ENCODE measurements at regions not wholly inside any gene's neighbourhood (a gene's known extent, or its start where the extent isn't known, plus 50 kb on each side); places are given as distances from the start of the nearest gene placed in this dataset.

- Histone ChIP-seq H3K9me3 (no peaks in the 10 kb centered on the region), H3K27me3 (no peaks in the 10 kb centered on the region), H3K36me3 (replicated peaks in 1 of 2; ENCODE audit: insufficient read depth in 1 of 2, low read depth in 2 of 2) (no peaks in the 10 kb centered on the region), H3K4me1 (no peaks in the 10 kb centered on the region), H3K4me3 (no peak overlapping the region), H3K27ac (no peak overlapping the region)
- DNase-seq: no peak
- 70 to 79% methylated on average over 6 to 8 of the region's 8 CpGs for WGBS, 2 donors
- TF ChIP-seq, protein P1, sequence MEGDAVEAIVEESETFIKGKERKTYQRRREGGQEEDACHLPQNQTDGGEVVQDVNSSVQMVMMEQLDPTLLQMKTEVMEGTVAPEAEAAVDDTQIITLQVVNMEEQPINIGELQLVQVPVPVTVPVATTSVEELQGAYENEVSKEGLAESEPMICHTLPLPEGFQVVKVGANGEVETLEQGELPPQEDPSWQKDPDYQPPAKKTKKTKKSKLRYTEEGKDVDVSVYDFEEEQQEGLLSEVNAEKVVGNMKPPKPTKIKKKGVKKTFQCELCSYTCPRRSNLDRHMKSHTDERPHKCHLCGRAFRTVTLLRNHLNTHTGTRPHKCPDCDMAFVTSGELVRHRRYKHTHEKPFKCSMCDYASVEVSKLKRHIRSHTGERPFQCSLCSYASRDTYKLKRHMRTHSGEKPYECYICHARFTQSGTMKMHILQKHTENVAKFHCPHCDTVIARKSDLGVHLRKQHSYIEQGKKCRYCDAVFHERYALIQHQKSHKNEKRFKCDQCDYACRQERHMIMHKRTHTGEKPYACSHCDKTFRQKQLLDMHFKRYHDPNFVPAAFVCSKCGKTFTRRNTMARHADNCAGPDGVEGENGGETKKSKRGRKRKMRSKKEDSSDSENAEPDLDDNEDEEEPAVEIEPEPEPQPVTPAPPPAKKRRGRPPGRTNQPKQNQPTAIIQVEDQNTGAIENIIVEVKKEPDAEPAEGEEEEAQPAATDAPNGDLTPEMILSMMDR (IDR thresholded peaks at IDR 0.05): no peak
- TF ChIP-seq POLR2A (IDR thresholded peaks at IDR 0.05): no peak
- no peak for ATAC-seq
- intact Hi-C loops (cut with DNase I): no loop called here
Measured at GRCh38 chr1:22271847-22272801, 129.2 kb upstream of the WNT4 start.

DNA sequence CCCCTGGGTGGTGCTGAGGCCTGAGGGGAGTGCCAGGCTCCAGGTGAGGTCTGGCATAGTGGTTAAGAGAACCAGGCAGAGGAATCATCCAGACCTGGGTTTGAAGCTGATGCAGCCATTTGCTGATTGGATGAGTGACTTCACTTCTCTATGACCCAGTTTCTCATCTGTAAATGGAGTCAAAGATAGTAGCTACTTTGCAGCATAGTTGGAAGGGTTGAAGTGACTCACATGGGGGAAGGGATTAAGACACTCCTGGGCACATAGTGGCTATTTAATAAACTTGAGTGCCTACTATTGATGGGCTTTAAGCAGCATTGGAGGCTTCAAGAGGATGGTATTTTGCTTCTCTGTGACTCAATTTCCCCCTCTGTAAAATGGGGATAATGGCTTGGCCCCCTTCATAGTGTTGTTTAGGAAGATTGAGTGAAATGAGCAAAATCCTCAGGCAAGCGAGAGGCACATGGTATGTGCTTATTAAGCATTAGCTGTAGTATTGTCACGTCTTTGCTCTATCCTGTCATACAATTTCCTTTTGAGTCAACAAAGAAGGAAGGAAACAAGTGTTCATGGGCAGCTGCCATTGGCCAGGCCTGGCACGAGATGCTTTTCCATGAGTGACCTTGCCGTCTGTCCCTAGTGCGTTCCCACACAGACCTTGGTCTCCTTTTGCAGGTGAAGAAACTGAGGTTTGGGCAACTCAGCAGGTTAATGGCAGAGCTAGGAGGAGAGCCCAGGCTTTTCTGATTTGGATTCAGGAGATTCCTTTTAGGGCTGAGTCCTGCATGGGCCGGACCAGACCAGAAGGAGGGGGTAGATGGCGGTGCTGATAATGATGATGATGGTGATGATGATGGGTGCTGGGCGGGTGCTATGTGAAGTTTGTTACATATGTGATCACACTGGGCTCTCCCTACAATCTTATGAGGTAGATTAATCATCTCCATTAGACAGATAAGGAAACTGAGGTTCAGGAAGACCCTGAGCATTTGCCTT is 131.1 kb upstream of the WNT4 start:
- H3K4me3 ChIP-seq: no peak overlapping the region
- DNase-seq: no peak
- no peaks in the 10 kb centered on the region for H3K27me3 ChIP-seq
- TF ChIP-seq POLR2A (IDR thresholded peaks at IDR 0.05): no peak
- TF ChIP-seq, protein P1 (IDR thresholded peaks at IDR 0.05): no peak
- 81 to 89% methylated on average over 8 of the region's 8 CpGs for WGBS, 2 donors
- intact Hi-C loops (cut with DNase I): no loop called here
- no peaks in the 10 kb centered on the region for H3K36me3 ChIP-seq (replicated peaks in 1 of 2; ENCODE audit: insufficient read depth in 1 of 2, low read depth in 2 of 2)
- no peak overlapping the region for H3K27ac ChIP-seq
- no peak for ATAC-seq
- H3K4me1 ChIP-seq: no peaks in the 10 kb centered on the region
- no peaks in the 10 kb centered on the region for H3K9me3 ChIP-seq

DNA sequence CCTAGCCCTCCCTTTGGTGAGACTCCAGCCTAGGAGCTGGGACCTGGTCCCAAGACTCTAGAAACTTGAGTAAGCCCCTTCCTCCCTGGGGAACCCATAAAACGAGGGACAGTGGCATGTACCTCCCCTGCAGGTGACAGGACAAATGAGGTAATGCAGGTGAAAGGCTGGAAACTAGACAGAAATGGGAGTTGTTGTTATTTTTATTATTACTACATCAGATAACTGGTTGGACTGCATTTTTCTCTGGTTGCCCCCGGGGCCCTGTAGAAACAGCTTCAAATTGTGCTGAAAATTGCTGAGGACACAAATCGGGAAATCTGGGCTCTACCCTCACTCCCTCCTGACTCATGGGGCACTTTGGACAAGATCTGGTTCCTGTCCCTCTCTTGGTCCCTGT is 132.3 kb upstream of the WNT4 start:
- DNase-seq: no peak
- ATAC-seq: no peak
- Histone ChIP-seq H3K9me3 (no peaks in the 10 kb centered on the region), H3K4me3 (no peak overlapping the region), H3K36me3 (replicated peaks in 1 of 2; ENCODE audit: insufficient read depth in 1 of 2, low read depth in 2 of 2) (no peaks in the 10 kb centered on the region), H3K4me1 (no peaks in the 10 kb centered on the region), H3K27ac (no peak overlapping the region), H3K27me3 (no peaks in the 10 kb centered on the region)
- TF ChIP-seq POLR2A (IDR thresholded peaks at IDR 0.05): no peak
- TF ChIP-seq, protein P1 (IDR thresholded peaks at IDR 0.05): no peak
- intact Hi-C loops (cut with DNase I): no loop called here
- WGBS, 2 donors: 45 to 70% methylated on average over 3 of the region's 3 CpGs

DNA sequence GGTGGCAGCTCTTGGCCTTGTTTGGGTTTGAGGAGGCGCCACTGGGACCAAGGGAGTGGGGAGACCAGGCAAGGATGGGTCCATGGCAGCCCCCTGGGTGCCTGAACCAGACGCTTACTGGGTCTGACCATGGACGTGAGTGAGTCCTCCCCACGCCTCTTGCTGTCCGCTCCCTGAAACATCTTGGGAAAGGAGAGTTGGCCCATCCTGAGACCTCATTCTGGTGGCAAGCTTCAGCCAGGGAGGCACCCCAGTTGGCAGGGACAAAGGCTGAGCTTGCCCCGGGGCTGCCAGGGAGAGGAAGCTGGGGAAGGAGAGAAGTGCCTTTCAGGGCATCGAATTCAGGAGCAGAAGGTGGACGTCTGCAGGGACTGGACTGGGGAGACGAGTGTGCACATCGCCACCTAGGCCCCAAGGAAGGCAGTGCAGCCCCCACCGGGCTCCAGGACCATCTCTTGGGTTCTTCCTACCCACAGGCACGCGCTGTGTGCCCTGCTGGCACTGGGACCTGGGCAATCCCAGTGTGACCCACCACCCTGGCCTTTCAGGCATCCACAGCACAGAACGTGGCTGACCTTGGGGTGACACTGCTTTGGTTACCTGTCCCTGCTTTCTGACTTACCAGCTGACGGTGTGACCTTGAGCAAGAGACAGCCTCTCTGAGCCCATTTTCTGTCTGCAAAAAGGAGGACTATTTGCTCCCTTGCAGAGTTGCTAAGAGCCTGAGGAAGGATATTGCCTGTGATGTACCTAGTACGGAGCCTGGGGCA is 132.9 kb upstream of the WNT4 start:
- no peaks in the 10 kb centered on the region for H3K9me3 ChIP-seq
- H3K4me1 ChIP-seq: no peaks in the 10 kb centered on the region
- no peak for TF ChIP-seq POLR2A (IDR thresholded peaks at IDR 0.05)
- TF ChIP-seq, protein P1 (IDR thresholded peaks at IDR 0.05): peak; percentile 56 to 79 (median 72)
- H3K27me3 ChIP-seq: no peaks in the 10 kb centered on the region
- whole genome bisulfite sequencing, 2 donors: 27 to 31% methylated on average over 7 to 15 of the region's 16 CpGs
- intact Hi-C loops (cut with DNase I): no loop called here
- no peak overlapping the region for H3K27ac ChIP-seq
- DNase-seq (peak; percentile 58 to 73 (median 62)), ATAC-seq (peak; percentile 85)
- no peaks in the 10 kb centered on the region for H3K36me3 ChIP-seq (replicated peaks in 1 of 2; ENCODE audit: insufficient read depth in 1 of 2, low read depth in 2 of 2)
- H3K4me3 ChIP-seq: no peak overlapping the region
